OCI-LY3 (cell line): ENCODE measurements at regions not wholly inside any gene's neighbourhood (a gene's known extent, or its start where the extent isn't known, plus 50 kb on each side); places are given as distances from the start of the nearest gene placed in this dataset.

Source experiments
- CTCF ChIP-seq: fragments of 200-600, 300-600 bp; sonication (generic); IDR thresholded peaks from 2 replicates; pipeline ENCODE4 v1.5.1; 2014; ENCODE audit warnings: antibody characterized with exemption, low read length, low read depth
- EZH2phosphoT487 ChIP-seq: fragments of 200-600 bp; shearing (Covaris generic); IDR thresholded peaks from 2 replicates; pipeline ENCODE4 v1.6.1; 2018; ENCODE audit warnings: antibody characterized with exemption, mixed run types, low read depth

GRCh38 chr1:221317537-221317936 lies 424.4 kb downstream of the DUSP10 start:
- TF ChIP-seq CTCF (no peak), EZH2phosphoT487 (no peak)
